Activated CD4-positive, alpha-beta T cell treated with anti-CD3 and anti-CD28 coated beads for 36 hours (primary cell): ENCODE measurements at regions not wholly inside any gene's neighbourhood (a gene's known extent, or its start where the extent isn't known, plus 50 kb on each side); places are given as distances from the start of the nearest gene placed in this dataset.

ENCODE experiments used
- ATAC-seq: fragments of 200-7000 bp; cut with Tn5 transposase; one replicate; pipeline ENCODE4 v1.10.0; 2021; ENCODE audit warnings: mild to moderate bottlenecking, moderate library complexity
- CTCF ChIA-PET: fragments of 350-600 bp; sonication (Branson Sonifier 250); formaldehyde crosslinking; loops from one replicate; lab custom pipeline; 2021; ENCODE audit warnings: antibody characterized with exemption; lab: Charles Lee
- POLR2A ChIA-PET: fragments of 350-600 bp; sonication (Branson Sonifier 250); formaldehyde crosslinking; loops from one replicate; lab custom pipeline; 2021; ENCODE audit warnings: antibody characterized with exemption, inconsistent platforms; lab: Charles Lee
- DNase-seq: peaks from one replicate; pipeline ENCODE4 v3.0.0-alpha.2; 2020
- H3K27ac Mint-ChIP-seq: one replicate; pipeline ENCODE4 v1.8.0; 2021; ENCODE audit warnings: mixed read lengths
- H3K27me3 Mint-ChIP-seq: one replicate; pipeline ENCODE4 v1.8.0; 2021; ENCODE audit warnings: mixed read lengths
- H3K36me3 Mint-ChIP-seq: one replicate; pipeline ENCODE4 v1.8.0; 2021; ENCODE audit warnings: low read depth, mixed read lengths
- H3K4me1 Mint-ChIP-seq: one replicate; pipeline ENCODE4 v1.8.0; 2021; ENCODE audit warnings: mixed read lengths
- H3K4me3 Mint-ChIP-seq: one replicate; pipeline ENCODE4 v1.8.0; 2021; ENCODE audit warnings: mild to moderate bottlenecking, moderate library complexity, mixed read lengths
- H3K9me3 Mint-ChIP-seq: one replicate; pipeline ENCODE4 v1.8.0; 2021; ENCODE audit warnings: low read depth, mixed read lengths
- intact Hi-C, 2 experiments: fragments of 100-400 bp; cut with DNase I in 1 of 2; cut with micrococcal nuclease in 1 of 2; formaldehyde crosslinking; loops; one replicate each; pipeline versions ENCODE4 v1.14.2 to v1.15.1; 2022 to 2024; cut with DNase I, micrococcal nuclease

GRCh38 chr18:57281519-57281918 lies 70.8 kb upstream of the ST8SIA3 start:
- ATAC-seq, result no peak
- H3K27me3 Mint-ChIP-seq, result peaks cover 6% of the 10 kb centered on the region
- CTCF ChIA-PET, result interaction anchor here (0.6 kb wide), 1 partner anchor 30 kb away, joined by 4 read pairs; no protein-coding TSS in a partner anchor
- no peaks in the 10 kb centered on the region for H3K4me1 Mint-ChIP-seq
- POLR2A ChIA-PET, result no interaction called here
- no peaks in the 10 kb centered on the region for H3K9me3 Mint-ChIP-seq
- H3K27ac Mint-ChIP-seq, result no peak overlapping the region
- H3K36me3 Mint-ChIP-seq, result no peaks in the 10 kb centered on the region
- no peak for DNase-seq
- intact Hi-C loops, result no loop called here
- H3K4me3 Mint-ChIP-seq, result no peak overlapping the region

DNA sequence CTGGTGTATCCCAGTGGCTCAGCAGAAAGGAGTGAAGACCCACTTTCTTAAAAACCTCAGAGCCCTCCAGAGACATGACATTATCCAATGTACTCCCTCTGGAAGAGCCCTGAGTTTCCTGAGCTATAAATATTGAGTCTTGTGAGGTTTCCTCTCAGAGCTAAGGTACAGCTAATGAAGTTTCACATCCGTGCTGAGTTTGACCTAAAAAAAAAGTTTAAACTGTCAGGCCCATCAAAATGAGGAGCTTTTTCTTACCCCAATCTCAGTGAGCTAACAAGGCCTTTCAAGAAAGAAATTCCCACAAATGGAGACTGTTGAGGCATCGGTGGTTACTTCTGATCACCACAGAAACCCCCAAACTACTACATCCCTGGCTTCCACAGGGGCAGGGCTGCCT lies 65.4 kb upstream of the ST8SIA3 start:
- intact Hi-C loops, result no loop called here
- Mint-ChIP-seq H3K36me3 (no peaks in the 10 kb centered on the region), H3K9me3 (peaks cover 3% of the 10 kb centered on the region), H3K4me1 (no peaks in the 10 kb centered on the region), H3K27ac (no peak overlapping the region), H3K27me3 (peaks cover 14% of the 10 kb centered on the region), H3K4me3 (no peak overlapping the region)
- DNase-seq (no peak), ATAC-seq (no peak)
- ChIA-PET CTCF (no interaction called here), POLR2A (no interaction called here)

GRCh38 chr18:57287766-57288165 lies 64.6 kb upstream of the ST8SIA3 start:
- ChIA-PET CTCF (no interaction called here), POLR2A (no interaction called here)
- DNase-seq (no peak), ATAC-seq (no peak)
- Mint-ChIP-seq H3K36me3 (no peaks in the 10 kb centered on the region), H3K27me3 (peaks cover 14% of the 10 kb centered on the region), H3K4me3 (no peak overlapping the region), H3K27ac (no peak overlapping the region), H3K9me3 (peaks cover 3% of the 10 kb centered on the region), H3K4me1 (no peaks in the 10 kb centered on the region)
- intact Hi-C loops, result no loop called here

GRCh38 chr18:57294547-57294946 lies 57.8 kb upstream of the ST8SIA3 start:
- H3K36me3 Mint-ChIP-seq, result no peaks in the 10 kb centered on the region
- ChIA-PET POLR2A (no interaction called here), CTCF (no interaction called here)
- DNase-seq (no peak), ATAC-seq (no peak)
- H3K4me3 Mint-ChIP-seq, result no peak overlapping the region
- intact Hi-C loops, result no loop called here
- peaks cover 4% of the 10 kb centered on the region for H3K27me3 Mint-ChIP-seq
- peaks cover under 1% of the 10 kb centered on the region for H3K9me3 Mint-ChIP-seq
- H3K4me1 Mint-ChIP-seq, result no peaks in the 10 kb centered on the region
- no peak overlapping the region for H3K27ac Mint-ChIP-seq

- peaks cover 4% of the 10 kb centered on the region for H3K27me3 Mint-ChIP-seq
- H3K9me3 Mint-ChIP-seq, result no peaks in the 10 kb centered on the region
- H3K4me3 Mint-ChIP-seq, result no peak overlapping the region
- DNase-seq, result no peak
- no peak overlapping the region for H3K27ac Mint-ChIP-seq
- POLR2A ChIA-PET, result no interaction called here
- no peaks in the 10 kb centered on the region for H3K36me3 Mint-ChIP-seq
- intact Hi-C loops, result no loop called here
- no peaks in the 10 kb centered on the region for H3K4me1 Mint-ChIP-seq
- no peak for ATAC-seq
- CTCF ChIA-PET, result no interaction called here
Measured at GRCh38 chr18:57296336-57296735, 56.0 kb upstream of the ST8SIA3 start.

DNA sequence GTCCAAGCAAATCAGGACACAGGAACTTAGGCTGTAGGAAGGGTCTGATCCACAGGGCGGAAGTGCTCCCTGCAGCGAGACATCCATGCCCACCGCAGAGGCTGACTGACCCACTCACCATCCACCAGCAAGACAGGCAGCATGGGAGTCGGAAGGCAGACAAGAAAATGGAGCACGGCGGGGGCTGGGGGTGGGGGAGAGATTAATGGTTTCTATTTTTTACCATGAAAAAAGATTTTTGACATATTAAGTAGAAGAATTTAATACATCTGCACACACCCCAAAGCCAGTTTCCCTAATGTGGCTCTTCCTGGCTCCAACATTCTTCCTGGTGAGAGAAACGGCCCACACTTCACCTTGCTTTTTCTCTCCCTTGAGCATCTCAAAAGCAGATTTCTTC lies 55.1 kb upstream of the ST8SIA3 start:
- H3K27ac Mint-ChIP-seq, result no peak overlapping the region
- no peak for DNase-seq
- ChIA-PET POLR2A (no interaction called here), CTCF (no interaction called here)
- no peak for ATAC-seq
- H3K36me3 Mint-ChIP-seq, result no peaks in the 10 kb centered on the region
- intact Hi-C loops, result no loop called here
- H3K4me1 Mint-ChIP-seq, result no peaks in the 10 kb centered on the region
- H3K4me3 Mint-ChIP-seq, result no peak overlapping the region
- H3K27me3 Mint-ChIP-seq, result peaks cover 7% of the 10 kb centered on the region
- no peaks in the 10 kb centered on the region for H3K9me3 Mint-ChIP-seq

DNA sequence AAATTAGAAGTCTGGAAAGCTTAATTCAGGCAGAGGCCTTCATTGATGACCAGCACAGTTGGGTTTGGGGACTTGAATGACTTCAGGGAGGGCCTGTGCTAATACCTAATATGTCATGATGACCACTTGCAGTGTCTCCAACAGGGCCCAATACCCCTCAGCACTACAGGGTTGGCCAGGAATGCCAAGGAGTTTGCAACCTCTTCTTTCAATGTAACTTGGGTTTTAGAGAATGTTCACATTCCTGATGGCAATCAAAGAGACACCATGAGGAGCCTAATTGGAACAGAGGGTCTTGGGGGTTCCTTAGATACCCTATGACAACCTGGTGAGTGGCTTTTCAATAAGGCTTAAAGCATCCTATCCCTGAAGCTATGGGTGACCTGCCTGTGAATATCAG lies 52.4 kb upstream of the ST8SIA3 start:
- no peaks in the 10 kb centered on the region for H3K9me3 Mint-ChIP-seq
- no peaks in the 10 kb centered on the region for H3K4me1 Mint-ChIP-seq
- no peaks in the 10 kb centered on the region for H3K36me3 Mint-ChIP-seq
- ATAC-seq (no peak), DNase-seq (no peak)
- intact Hi-C loops, result no loop called here
- POLR2A ChIA-PET, result no interaction called here
- peaks cover 10% of the 10 kb centered on the region for H3K27me3 Mint-ChIP-seq
- no peak overlapping the region for H3K4me3 Mint-ChIP-seq
- CTCF ChIA-PET, result no interaction called here
- no peak overlapping the region for H3K27ac Mint-ChIP-seq

DNA sequence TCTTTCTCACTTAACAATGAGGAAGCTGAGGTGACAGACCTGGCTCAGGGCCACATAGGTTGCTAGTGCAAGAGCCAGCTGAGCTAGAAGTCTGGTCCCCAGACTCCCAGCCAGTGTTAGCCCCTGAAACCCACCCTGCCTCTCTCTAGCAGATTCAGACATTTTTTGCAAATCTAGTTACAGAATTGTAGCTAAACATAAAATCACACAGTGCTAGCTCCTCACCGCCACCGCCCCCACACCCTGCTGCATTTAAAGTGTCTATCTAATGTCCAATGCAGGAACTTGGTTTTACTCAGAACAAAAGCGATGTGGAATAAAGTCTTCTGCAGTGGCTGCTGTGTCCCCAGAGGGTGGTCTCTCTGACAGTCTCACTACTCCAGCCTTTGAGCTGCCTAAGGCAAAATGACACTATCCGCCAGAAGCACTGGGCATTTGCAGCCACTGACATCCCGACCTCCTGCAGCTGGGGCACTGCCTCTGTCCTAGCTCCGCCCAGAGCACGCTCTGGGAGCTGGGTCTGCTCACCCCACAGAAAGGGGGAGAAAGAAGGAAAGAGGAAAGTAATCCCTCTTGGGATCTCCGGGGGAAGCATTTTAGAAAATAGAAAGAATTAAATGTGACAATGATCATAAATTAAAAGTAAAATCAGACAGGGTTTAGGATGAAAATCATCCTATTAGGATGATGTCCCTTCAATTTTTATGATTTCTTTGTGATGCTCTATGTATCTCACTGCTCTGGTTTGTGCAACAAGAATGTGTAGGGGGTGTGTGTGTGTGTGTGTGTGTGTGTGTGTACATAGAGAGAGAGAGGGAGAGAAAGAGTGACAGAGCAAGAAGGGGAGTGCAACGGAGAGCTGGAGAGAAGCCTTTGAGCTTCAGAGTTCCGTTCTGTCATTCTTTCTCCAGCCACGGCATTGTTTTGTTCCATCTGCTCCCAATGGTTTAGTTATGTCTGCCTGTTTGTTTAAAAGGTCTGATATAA lies 50.5 kb upstream of the ST8SIA3 start:
- Mint-ChIP-seq H3K9me3 (no peaks in the 10 kb centered on the region), H3K27me3 (peaks cover 10% of the 10 kb centered on the region), H3K27ac (no peak overlapping the region), H3K4me1 (no peaks in the 10 kb centered on the region), H3K36me3 (no peaks in the 10 kb centered on the region), H3K4me3 (no peak overlapping the region)
- no peak for ATAC-seq
- intact Hi-C loops, result no loop called here
- DNase-seq, result no peak
- ChIA-PET CTCF (no interaction called here), POLR2A (no interaction called here)
